ENCODE measurements at regions not wholly inside any gene's neighbourhood (a gene's known extent, or its start where the extent isn't known, plus 50 kb on each side); places are given as distances from the start of the nearest gene placed in this dataset.

- no peak for TF ChIP-seq CTCF (IDR thresholded peaks at IDR 0.05)
- no peak for TF ChIP-seq POLR2A (IDR thresholded peaks at IDR 0.05)
Observed at GRCh38 chr21:35208810-35209517, 159.9 kb upstream of the RUNX1 start.

Measured in adrenal gland (tissue), 5 donors.